ENCODE measurements at regions not wholly inside any gene's neighbourhood (a gene's known extent, or its start where the extent isn't known, plus 50 kb on each side); places are given as distances from the start of the nearest gene placed in this dataset.
A peak's percentile ranks its signal among the peaks of the same experiment; 100 is the strongest.
"Not testable (repeated sequence)": the region's sequence is repeated elsewhere in the genome, so short reads cannot be mapped to it uniquely, and the experiment has no call there.

GRCh38 chr1:144140243-144140642, 168.5 kb upstream of the FAM72C start:
- H3K36me3 Mint-ChIP-seq (ENCODE audit: low read depth); H3K27me3 Mint-ChIP-seq (ENCODE audit: low read depth); H3K9me3 Mint-ChIP-seq; H3K4me3 Mint-ChIP-seq; DNase-seq (ENCODE audit: low spot score); H3K27ac Mint-ChIP-seq; H3K4me1 Mint-ChIP-seq (ENCODE audit: low read depth): not testable (repeated sequence)

- not testable (repeated sequence) for H3K4me3 Mint-ChIP-seq; H3K27me3 Mint-ChIP-seq (ENCODE audit: low read depth); DNase-seq (ENCODE audit: low spot score); H3K4me1 Mint-ChIP-seq (ENCODE audit: low read depth); H3K27ac Mint-ChIP-seq; H3K9me3 Mint-ChIP-seq; H3K36me3 Mint-ChIP-seq (ENCODE audit: low read depth)
Measured at GRCh38 chr1:144105006-144105405, 133.2 kb upstream of the FAM72C start.

DNA sequence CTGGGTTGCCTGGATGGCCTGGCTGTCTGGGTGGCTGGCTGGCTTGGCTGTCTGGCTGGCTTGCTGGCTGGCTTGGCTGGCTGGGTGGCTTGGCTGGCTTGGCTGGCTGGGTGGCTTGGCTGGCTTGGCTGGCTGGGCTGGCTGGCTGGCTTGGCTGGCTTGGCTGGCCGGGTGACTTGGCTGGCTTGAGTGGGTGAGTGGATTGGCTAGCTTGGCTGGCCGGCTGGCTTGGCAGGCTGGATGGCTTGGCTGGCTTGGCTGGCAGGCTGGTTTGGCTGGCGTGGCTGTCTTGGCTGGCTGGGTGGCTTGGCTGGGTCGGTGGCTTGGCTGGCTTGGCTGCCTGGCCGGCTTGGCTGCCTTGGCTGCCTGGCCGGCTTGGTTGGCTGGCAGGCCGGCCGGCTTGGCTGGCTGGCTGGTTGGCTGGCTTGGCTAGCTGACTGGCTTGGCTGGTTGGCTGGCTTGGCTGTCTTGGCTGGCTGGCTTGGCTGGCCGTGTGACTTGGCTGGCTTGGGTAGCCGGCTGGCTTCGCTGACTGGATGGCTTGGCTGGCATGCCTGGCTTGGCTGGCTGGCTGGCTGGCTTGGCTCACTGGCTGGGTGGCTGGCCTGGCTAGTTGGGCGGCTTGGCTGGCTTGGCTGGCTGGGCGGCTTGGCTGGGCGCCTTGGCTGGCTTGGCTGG, 132.4 kb upstream of the FAM72C start:
- H3K9me3 Mint-ChIP-seq; H3K4me1 Mint-ChIP-seq (ENCODE audit: low read depth); H3K36me3 Mint-ChIP-seq (ENCODE audit: low read depth); H3K27me3 Mint-ChIP-seq (ENCODE audit: low read depth); H3K4me3 Mint-ChIP-seq; H3K27ac Mint-ChIP-seq: not testable (repeated sequence)
- peak; percentile 29 for DNase-seq (ENCODE audit: low spot score)

DNA sequence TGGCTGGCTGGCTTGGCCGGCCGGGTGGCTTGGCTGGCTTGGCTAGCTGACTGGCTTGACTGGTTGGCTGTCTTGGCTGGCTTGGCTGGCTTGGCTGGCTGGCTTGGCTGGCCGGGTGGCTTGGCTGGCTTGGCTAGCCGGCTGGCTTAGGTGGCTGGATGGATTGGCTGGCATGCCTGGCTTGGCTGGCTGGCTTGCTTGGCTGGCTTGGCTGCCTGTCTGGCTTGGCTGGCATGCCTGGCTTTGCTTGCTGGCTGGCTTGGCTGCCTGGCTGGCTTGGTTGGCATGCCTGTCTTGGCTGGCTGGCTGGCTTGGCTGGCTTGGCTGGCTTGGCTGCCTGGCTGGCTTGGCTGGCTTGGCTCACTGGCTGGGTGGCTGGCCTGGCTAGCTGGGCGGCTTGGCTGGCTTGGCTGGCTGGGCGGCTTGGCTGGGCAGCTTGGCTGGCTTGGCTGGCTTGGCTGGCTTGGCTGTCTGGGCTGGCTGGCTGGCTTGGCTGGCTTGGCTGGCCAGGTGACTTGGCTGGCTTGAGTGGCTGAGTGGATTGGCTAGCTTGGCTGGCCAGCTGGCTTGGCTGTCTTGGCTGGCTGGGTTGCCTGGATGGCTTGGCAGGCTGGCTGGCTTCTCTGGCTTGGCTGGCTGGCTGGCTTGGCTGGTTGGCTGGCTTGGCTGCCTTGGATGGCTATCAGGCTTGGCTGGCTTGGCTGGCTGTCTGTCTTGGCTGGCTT, 131.5 kb upstream of the FAM72C start:
- H3K4me1 Mint-ChIP-seq (ENCODE audit: low read depth); H3K36me3 Mint-ChIP-seq (ENCODE audit: low read depth); H3K27me3 Mint-ChIP-seq (ENCODE audit: low read depth); H3K4me3 Mint-ChIP-seq; H3K27ac Mint-ChIP-seq; H3K9me3 Mint-ChIP-seq: not testable (repeated sequence)
- peak; percentile 25 for DNase-seq (ENCODE audit: low spot score)

DNA sequence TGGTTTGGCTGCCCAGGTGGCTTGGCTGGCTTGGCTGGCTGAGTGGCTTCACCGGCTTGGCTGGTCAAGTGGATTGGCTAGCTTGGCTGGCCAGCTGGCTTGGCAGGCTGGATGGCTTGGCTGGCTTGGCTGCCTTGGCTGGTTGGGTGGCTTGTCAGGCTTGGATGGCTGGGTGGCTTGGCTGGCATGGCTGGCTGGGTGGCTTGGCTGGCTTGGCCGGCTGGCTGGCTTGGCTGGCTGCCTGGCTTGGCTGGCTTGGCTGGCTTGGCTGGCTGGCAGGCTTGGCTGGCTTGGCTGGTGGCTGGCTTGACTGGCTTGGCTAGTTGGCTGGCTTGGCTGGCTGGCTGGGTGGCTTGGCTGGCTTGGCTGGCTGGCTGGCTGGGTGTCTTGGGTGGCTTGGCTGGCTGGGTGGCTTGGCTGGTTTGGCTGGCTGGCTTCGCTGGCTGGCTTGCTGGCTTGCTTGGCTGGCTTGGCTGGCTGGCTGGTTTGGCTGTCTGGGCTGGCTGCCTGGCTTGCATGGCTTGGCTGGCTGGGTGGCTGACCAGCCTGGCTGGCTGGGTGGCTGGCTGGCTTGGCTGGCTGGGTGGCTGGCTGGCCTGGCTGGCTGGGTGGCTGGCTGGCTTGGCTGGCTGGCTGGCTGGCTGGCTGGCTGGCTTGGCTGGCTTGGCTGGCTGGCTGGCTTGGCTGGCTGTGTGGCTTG, 130.4 kb upstream of the FAM72C start:
- not testable (repeated sequence) for DNase-seq (ENCODE audit: low spot score); H3K4me1 Mint-ChIP-seq (ENCODE audit: low read depth); H3K36me3 Mint-ChIP-seq (ENCODE audit: low read depth); H3K27ac Mint-ChIP-seq; H3K4me3 Mint-ChIP-seq; H3K27me3 Mint-ChIP-seq (ENCODE audit: low read depth); H3K9me3 Mint-ChIP-seq

GRCh38 chr1:144101397-144102045, 129.7 kb upstream of the FAM72C start:
- Mint-ChIP-seq H3K27me3 (ENCODE audit: low read depth) (no peaks in the 10 kb centered on the region), H3K9me3 (peaks cover 7% of the 10 kb centered on the region), H3K4me3 (no peak overlapping the region), H3K36me3 (ENCODE audit: low read depth) (no peaks in the 10 kb centered on the region), H3K4me1 (ENCODE audit: low read depth) (no peaks in the 10 kb centered on the region), H3K27ac (no peak overlapping the region)
- DNase-seq (ENCODE audit: low spot score) = no peak

DNA sequence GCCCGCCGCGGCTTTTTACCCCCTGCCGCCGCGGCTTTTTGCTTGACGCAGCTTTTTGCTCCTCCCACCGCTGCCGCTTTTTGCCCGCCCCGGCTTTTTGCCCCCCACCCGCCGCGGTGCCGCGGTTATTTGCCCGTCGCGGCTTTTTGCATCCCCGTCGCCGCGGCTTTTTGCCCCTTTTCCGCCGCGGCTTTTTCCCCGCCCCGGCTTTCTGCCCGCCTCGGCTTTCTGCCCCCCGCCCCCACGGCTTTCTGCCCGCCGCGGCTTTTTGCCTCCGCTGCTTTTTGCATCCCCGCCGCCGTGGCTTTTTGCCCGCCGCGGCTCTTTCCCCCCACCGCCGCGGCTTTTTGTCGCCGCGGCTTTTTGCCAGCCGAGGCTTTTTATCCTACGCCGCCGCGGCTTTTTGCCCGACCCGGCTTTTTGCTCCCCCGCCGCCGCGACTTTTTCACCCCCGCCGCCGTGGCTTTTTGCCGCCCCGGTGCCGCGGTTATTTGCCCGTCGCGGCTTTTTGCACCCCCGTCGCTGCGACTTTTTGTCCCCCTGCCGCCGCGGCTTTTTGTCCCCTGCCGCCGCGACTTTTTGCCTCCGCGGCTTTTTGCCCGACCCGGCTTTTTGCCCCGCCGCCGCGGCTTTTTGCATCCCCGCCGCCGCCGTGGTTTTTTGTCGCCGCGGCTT, 105.5 kb upstream of the FAM72C start:
- H3K36me3 Mint-ChIP-seq (ENCODE audit: low read depth); H3K27me3 Mint-ChIP-seq (ENCODE audit: low read depth); H3K9me3 Mint-ChIP-seq; H3K4me1 Mint-ChIP-seq (ENCODE audit: low read depth): not testable (repeated sequence)
- H3K4me3 Mint-ChIP-seq = peak overlapping the region; percentile 68
- DNase-seq (ENCODE audit: low spot score) = peak; percentile 43
- peak overlapping the region; percentile 52 for H3K27ac Mint-ChIP-seq

DNA sequence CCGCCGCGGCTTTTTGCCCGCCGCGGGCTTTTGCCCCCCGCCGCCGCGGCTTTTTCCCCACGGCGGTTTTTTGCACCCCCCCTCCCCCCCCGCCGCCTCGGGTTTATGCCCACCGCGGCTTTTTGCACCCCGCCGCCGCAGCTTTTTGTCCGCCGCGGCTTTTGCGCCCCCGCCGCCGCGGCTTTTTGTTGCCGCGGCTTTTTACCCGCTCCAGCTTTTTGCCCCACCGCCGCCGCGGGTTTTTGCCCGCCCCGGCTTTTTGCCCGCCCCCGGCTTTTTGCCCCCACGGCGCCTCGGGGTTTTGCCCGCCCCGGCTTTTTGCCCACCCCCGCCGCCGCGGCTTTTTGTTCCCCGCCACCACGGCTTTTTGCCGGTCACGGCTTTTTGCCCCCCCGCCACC, 104.9 kb upstream of the FAM72C start:
- not testable (repeated sequence) for H3K36me3 Mint-ChIP-seq (ENCODE audit: low read depth); H3K4me3 Mint-ChIP-seq; H3K4me1 Mint-ChIP-seq (ENCODE audit: low read depth); H3K27me3 Mint-ChIP-seq (ENCODE audit: low read depth); H3K27ac Mint-ChIP-seq; H3K9me3 Mint-ChIP-seq
- peak; percentile 9 for DNase-seq (ENCODE audit: low spot score)

DNA sequence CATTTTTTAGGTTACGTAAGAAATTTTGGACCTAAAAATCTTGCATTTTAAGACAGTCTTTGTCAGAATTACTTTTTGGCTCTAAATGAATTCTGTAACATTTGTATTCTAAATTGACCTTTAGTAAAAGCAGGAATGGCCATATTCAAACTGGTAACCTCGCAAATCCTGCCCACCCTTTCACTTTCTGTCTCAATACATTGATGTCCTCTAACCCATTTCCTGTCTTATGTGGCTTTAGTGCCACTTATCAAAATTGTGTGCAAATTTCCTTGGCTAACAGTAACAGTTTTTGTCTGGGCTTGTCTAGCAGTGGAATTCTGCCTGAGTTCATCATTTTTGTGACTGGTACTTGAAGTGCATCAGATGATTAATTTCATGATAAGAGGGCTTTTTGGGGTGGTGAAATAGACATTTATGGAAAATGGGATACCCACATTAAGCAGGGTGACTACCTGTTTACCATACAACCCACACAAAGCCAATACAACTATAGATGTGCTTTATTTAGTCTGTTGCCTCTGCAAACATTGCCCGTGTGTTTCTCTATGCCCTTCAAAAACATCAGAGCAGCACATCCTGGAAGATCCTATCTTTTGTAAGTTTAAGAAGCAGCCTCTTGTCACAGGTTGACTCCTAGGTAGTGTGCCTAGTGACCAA, 98.7 kb upstream of the FAM72C start:
- not testable (repeated sequence) for H3K9me3 Mint-ChIP-seq; H3K4me3 Mint-ChIP-seq; H3K27me3 Mint-ChIP-seq (ENCODE audit: low read depth); H3K27ac Mint-ChIP-seq; H3K4me1 Mint-ChIP-seq (ENCODE audit: low read depth); H3K36me3 Mint-ChIP-seq (ENCODE audit: low read depth); DNase-seq (ENCODE audit: low spot score)

DNA sequence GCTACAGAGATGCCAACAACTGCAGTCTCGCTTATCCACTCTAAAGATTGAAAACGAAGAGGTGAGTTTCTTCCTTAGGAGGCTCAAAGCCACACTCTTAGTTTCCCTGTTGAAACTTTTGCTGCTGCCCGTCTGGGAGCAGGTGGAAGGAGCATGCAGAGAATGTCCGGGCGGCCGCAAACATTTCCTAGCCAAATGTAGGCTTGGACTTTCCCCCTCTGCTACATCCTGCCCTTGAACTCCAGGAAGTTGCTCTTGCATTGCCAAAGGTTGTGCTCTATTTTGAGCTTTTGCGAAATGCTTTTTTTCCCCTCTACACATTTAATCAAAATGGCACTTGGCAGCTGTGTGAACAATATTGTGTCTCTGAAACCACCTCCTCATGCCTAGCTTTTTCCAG, 95.3 kb upstream of the FAM72C start:
- not testable (repeated sequence) for DNase-seq (ENCODE audit: low spot score); H3K36me3 Mint-ChIP-seq (ENCODE audit: low read depth); H3K27ac Mint-ChIP-seq; H3K27me3 Mint-ChIP-seq (ENCODE audit: low read depth); H3K4me3 Mint-ChIP-seq; H3K4me1 Mint-ChIP-seq (ENCODE audit: low read depth); H3K9me3 Mint-ChIP-seq

- H3K27ac Mint-ChIP-seq; H3K9me3 Mint-ChIP-seq; DNase-seq (ENCODE audit: low spot score); H3K27me3 Mint-ChIP-seq (ENCODE audit: low read depth); H3K4me3 Mint-ChIP-seq; H3K4me1 Mint-ChIP-seq (ENCODE audit: low read depth); H3K36me3 Mint-ChIP-seq (ENCODE audit: low read depth): not testable (repeated sequence)
Measured at GRCh38 chr1:144066071-144066813, 94.5 kb upstream of the FAM72C start.

- not testable (repeated sequence) for H3K4me1 Mint-ChIP-seq (ENCODE audit: low read depth); H3K36me3 Mint-ChIP-seq (ENCODE audit: low read depth); H3K9me3 Mint-ChIP-seq; H3K27ac Mint-ChIP-seq; H3K27me3 Mint-ChIP-seq (ENCODE audit: low read depth); H3K4me3 Mint-ChIP-seq; DNase-seq (ENCODE audit: low spot score)
Measured at GRCh38 chr1:144065299-144066060, 93.7 kb upstream of the FAM72C start.

Measured in T-helper 2 cell treated with Interferon-gamma antibody and Interleukin-4, amounts not matched to agents 5 μg/mL and 100 μg/mL, for 36 hours (primary cell).